WTC11 (cell line): ENCODE measurements at regions not wholly inside any gene's neighbourhood (a gene's known extent, or its start where the extent isn't known, plus 50 kb on each side); places are given as distances from the start of the nearest gene placed in this dataset.

Experiments used
- ATAC-seq: fragments of 200-7000 bp; cut with Tn5 transposase; 2 replicates; pipeline ENCODE4 v1.10.0; 2021; ENCODE audit warnings: mild to moderate bottlenecking, moderate library complexity
- CTCF ChIA-PET: fragments of 300-600 bp; sonication (Branson Sonifier 250); formaldehyde crosslinking; loops from one replicate; lab custom pipeline; 2021; ENCODE audit warnings: antibody characterized with exemption; lab: Charles Lee
- POLR2A ChIA-PET: fragments of 350-600 bp; sonication (Branson Sonifier 250); formaldehyde crosslinking; loops from one replicate; lab custom pipeline; 2021; ENCODE audit warnings: antibody characterized with exemption; lab: Charles Lee
- DNase-seq: peaks from one replicate; pipeline ENCODE4 v3.0.0; 2021; ENCODE audit warnings: low spot score
- H3K27ac Mint-ChIP-seq: 2 replicates; pipeline ENCODE4 v1.8.0; 2021; ENCODE audit warnings: mixed read lengths
- H3K27me3 Mint-ChIP-seq: 2 replicates; pipeline ENCODE4 v1.8.0; 2021; ENCODE audit warnings: low read depth, mild to moderate bottlenecking, moderate library complexity, mixed read lengths
- H3K36me3 Mint-ChIP-seq: 2 replicates; pipeline ENCODE4 v1.8.0; 2021; ENCODE audit warnings: mixed read lengths
- H3K4me1 Mint-ChIP-seq: 2 replicates; pipeline ENCODE4 v1.8.0; 2022; ENCODE audit warnings: mixed read lengths
- H3K4me3 Mint-ChIP-seq: 2 replicates; pipeline ENCODE4 v1.8.0; 2021; ENCODE audit warnings: mild to moderate bottlenecking, moderate library complexity, mixed read lengths
- H3K9me3 Mint-ChIP-seq: 2 replicates; pipeline ENCODE4 v1.8.0; 2021; ENCODE audit warnings: mixed read lengths
- ERG ChIP-seq: fragments of 250-450 bp; sonication (Bioruptor Pico); IDR thresholded peaks from 2 replicates; pipeline ENCODE4 v1.8.0; 2021; ENCODE audit warnings: mild to moderate bottlenecking
- JAZF1 ChIP-seq: fragments of 250-450 bp; sonication (Bioruptor Pico); IDR thresholded peaks from 2 replicates; pipeline ENCODE4 v1.9.0; 2021; ENCODE audit warnings: moderate library complexity, mild to moderate bottlenecking, inconsistent platforms
- NFATC4 ChIP-seq: fragments of 250-450 bp; sonication (Bioruptor Pico); IDR thresholded peaks from 2 replicates; pipeline ENCODE4 v1.9.0; 2021; ENCODE audit warnings: mild to moderate bottlenecking
- RORB ChIP-seq: fragments of 250-450 bp; sonication (Bioruptor Pico); IDR thresholded peaks from 2 replicates; pipeline ENCODE4 v1.9.0; 2021; ENCODE audit warnings: mild to moderate bottlenecking
- TEAD1 ChIP-seq: sonication (generic); formaldehyde crosslinking; IDR thresholded peaks from 2 replicates; pipeline ENCODE4 v1.8.0; 2022; ENCODE audit warnings: mild to moderate bottlenecking, missing genetic modification reagents
- ZBTB43 ChIP-seq: sonication (generic); formaldehyde crosslinking; IDR thresholded peaks from 2 replicates; pipeline ENCODE4 v1.8.1; 2023; ENCODE audit warnings: mild to moderate bottlenecking, missing genetic modification reagents
- ZNF263 ChIP-seq: sonication (generic); formaldehyde crosslinking; IDR thresholded peaks from 2 replicates; pipeline ENCODE4 v1.8.1; 2022; ENCODE audit warnings: low read depth, mild to moderate bottlenecking, moderate library complexity, missing genetic modification reagents
- ZNF425 ChIP-seq: fragments of 250-450 bp; sonication (Bioruptor Pico); conservative IDR thresholded peaks from 2 replicates; pipeline ENCODE4 v1.9.0; 2021; ENCODE audit warnings: mild to moderate bottlenecking
- ZNF671 ChIP-seq: fragments of 250-450 bp; sonication (Bioruptor Pico); IDR thresholded peaks from 2 replicates; pipeline ENCODE4 v1.8.0; 2021; ENCODE audit warnings: mild to moderate bottlenecking
- TF ChIP-seq, protein P1 (sequence below): sonication (generic); formaldehyde crosslinking; conservative IDR thresholded peaks from 2 replicates; pipeline ENCODE4 v1.8.1; 2023; ENCODE audit warnings: mild to moderate bottlenecking, low read depth, missing genetic modification reagents, moderate library complexity
- TF ChIP-seq, protein P2 (sequence below): sonication (generic); formaldehyde crosslinking; IDR thresholded peaks from 2 replicates; pipeline ENCODE4 v1.8.1; 2022; ENCODE audit warnings: missing genetic modification reagents, borderline replicate concordance

GRCh38 chr12:102302553-102302952 is 104.9 kb upstream of the PMCH start:
- H3K27me3 Mint-ChIP-seq, result no peaks in the 10 kb centered on the region
- POLR2A ChIA-PET, result no interaction called here
- no peak overlapping the region for H3K4me3 Mint-ChIP-seq
- H3K4me1 Mint-ChIP-seq, result no peaks in the 10 kb centered on the region
- ATAC-seq, result no peak
- DNase-seq, result no peak
- TF ChIP-seq, protein P1, sequence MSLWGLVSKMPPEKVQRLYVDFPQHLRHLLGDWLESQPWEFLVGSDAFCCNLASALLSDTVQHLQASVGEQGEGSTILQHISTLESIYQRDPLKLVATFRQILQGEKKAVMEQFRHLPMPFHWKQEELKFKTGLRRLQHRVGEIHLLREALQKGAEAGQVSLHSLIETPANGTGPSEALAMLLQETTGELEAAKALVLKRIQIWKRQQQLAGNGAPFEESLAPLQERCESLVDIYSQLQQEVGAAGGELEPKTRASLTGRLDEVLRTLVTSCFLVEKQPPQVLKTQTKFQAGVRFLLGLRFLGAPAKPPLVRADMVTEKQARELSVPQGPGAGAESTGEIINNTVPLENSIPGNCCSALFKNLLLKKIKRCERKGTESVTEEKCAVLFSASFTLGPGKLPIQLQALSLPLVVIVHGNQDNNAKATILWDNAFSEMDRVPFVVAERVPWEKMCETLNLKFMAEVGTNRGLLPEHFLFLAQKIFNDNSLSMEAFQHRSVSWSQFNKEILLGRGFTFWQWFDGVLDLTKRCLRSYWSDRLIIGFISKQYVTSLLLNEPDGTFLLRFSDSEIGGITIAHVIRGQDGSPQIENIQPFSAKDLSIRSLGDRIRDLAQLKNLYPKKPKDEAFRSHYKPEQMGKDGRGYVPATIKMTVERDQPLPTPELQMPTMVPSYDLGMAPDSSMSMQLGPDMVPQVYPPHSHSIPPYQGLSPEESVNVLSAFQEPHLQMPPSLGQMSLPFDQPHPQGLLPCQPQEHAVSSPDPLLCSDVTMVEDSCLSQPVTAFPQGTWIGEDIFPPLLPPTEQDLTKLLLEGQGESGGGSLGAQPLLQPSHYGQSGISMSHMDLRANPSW, result no peak
- H3K36me3 Mint-ChIP-seq, result peaks cover 10% of the 10 kb centered on the region
- H3K9me3 Mint-ChIP-seq, result peaks cover 23% of the 10 kb centered on the region
- no peak overlapping the region for H3K27ac Mint-ChIP-seq
- CTCF ChIA-PET, result no interaction called here

GRCh38 chr12:102301547-102301946 is 103.9 kb upstream of the PMCH start:
- ATAC-seq (no peak), DNase-seq (no peak)
- Mint-ChIP-seq H3K9me3 (peaks cover 18% of the 10 kb centered on the region), H3K27ac (no peak overlapping the region), H3K36me3 (peaks cover 6% of the 10 kb centered on the region; the same call in 1 of the 2 replicates), H3K27me3 (no peaks in the 10 kb centered on the region), H3K4me3 (no peak overlapping the region), H3K4me1 (no peaks in the 10 kb centered on the region)
- POLR2A ChIA-PET, result no interaction called here
- CTCF ChIA-PET, result interaction anchor here (1.0 to 2.1 kb wide), 8 partner anchors 19 to 510 kb away, joined by 3 to 10 read pairs (median 4); no protein-coding TSS in a partner anchor
- TF ChIP-seq NFATC4 (CRISPR knock-in tag) (no peak), ZNF263 (CRISPR knock-in tag) (no peak), RORB (no peak), ZNF425 (no peak), ERG (CRISPR knock-in tag) (no peak)

DNA sequence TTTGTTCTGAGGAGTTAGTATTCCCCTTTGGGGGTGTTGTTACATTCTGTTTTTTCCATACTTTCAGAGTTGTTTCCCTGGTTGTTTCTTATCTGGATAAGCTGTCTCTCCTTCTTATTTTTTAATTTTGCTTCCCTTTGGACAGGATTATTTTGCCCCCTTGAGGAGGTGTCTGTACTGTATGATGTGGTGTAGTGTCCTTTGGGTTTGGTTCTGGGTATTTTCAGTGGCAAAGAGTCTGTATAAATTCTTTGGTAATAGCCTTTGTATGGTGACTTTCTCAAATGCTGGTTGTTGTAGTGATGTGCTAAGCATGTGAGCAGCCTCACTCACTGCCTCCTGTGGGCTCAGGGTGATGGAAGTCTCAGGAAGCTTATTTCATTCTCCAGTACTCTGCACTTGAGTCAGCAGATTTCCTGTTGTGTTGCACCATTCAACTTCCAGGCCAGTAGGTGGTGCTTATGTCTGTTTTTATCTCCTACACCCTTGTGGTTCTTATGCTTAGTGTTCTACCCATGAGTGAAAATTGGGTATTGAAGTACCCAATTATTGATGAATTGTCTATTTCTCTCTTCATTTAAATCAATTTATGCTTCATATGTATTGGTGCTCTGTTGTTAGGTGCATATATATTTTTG is 103.3 kb upstream of the PMCH start:
- H3K4me1 Mint-ChIP-seq, result no peaks in the 10 kb centered on the region
- peaks cover 15% of the 10 kb centered on the region for H3K9me3 Mint-ChIP-seq
- H3K27ac Mint-ChIP-seq, result no peak overlapping the region
- ChIA-PET POLR2A (no interaction called here), CTCF (interaction anchor here (0.6 to 2.1 kb wide), 13 partner anchors 9 to 516 kb away, joined by 3 to 10 read pairs (median 4); no protein-coding TSS in a partner anchor)
- DNase-seq (peak; percentile 21), ATAC-seq (peak; percentile 100)
- no peak overlapping the region for H3K4me3 Mint-ChIP-seq
- peaks cover 3% of the 10 kb centered on the region; the same call in 1 of the 2 replicates for H3K36me3 Mint-ChIP-seq
- H3K27me3 Mint-ChIP-seq, result no peaks in the 10 kb centered on the region
- no peak for TF ChIP-seq TEAD1
- TF ChIP-seq ZBTB43 (CRISPR knock-in tag), result no peak
- TF ChIP-seq JAZF1 (CRISPR knock-in tag), result no peak
- no peak for TF ChIP-seq ZNF671
- TF ChIP-seq, protein P2, sequence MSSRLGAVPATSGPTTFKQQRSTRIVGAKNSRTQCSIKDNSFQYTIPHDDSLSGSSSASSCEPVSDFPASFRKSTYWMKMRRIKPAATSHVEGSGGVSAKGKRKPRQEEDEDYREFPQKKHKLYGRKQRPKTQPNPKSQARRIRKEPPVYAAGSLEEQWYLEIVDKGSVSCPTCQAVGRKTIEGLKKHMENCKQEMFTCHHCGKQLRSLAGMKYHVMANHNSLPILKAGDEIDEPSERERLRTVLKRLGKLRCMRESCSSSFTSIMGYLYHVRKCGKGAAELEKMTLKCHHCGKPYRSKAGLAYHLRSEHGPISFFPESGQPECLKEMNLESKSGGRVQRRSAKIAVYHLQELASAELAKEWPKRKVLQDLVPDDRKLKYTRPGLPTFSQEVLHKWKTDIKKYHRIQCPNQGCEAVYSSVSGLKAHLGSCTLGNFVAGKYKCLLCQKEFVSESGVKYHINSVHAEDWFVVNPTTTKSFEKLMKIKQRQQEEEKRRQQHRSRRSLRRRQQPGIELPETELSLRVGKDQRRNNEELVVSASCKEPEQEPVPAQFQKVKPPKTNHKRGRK (CRISPR knock-in tag), result no peak
